ENCODE measurements at regions not wholly inside any gene's neighbourhood (a gene's known extent, or its start where the extent isn't known, plus 50 kb on each side); places are given as distances from the start of the nearest gene placed in this dataset.

GRCh38 chrX:118199997-118200396 lies 83.4 kb upstream of the KLHL13 start:
- Mint-ChIP-seq H3K27ac (no peak overlapping the region), H3K4me1 (no peaks in the 10 kb centered on the region), H3K36me3 (no peaks in the 10 kb centered on the region), H3K9me3 (no peaks in the 10 kb centered on the region), H3K27me3 (no peaks in the 10 kb centered on the region), H3K4me3 (no peak overlapping the region)
- intact Hi-C loops (cut with micrococcal nuclease) = no loop called here
- ChIA-PET POLR2A (ENCODE audit: partially characterized antibody) (no interaction called here), CTCF (ENCODE audit: partially characterized antibody) (no interaction called here)
- no peaks in the 10 kb centered on the region for H3K36me3 ChIP-seq (ENCODE audit: insufficient read depth, low read length)
- H3K4me3 ChIP-seq (ENCODE audit: low read length in 2 of 2) = no peak overlapping the region
- no peak for DNase-seq
- H3K27ac ChIP-seq (ENCODE audit: low read depth, low read length) = no peak overlapping the region
- H3K27me3 ChIP-seq (ENCODE audit: insufficient read depth, low read length) = no peaks in the 10 kb centered on the region
- no peaks in the 10 kb centered on the region for H3K4me1 ChIP-seq (ENCODE audit: insufficient read depth, low read length)
- no peaks in the 10 kb centered on the region for H3K9me3 ChIP-seq (ENCODE audit: control insufficient read depth in 1 of 2, low read length in 2 of 2)

GRCh38 chrX:118205421-118206395 lies 89.1 kb upstream of the KLHL13 start:
- Mint-ChIP-seq H3K4me1 (no peaks in the 10 kb centered on the region), H3K9me3 (no peaks in the 10 kb centered on the region), H3K36me3 (no peaks in the 10 kb centered on the region), H3K4me3 (no peak overlapping the region), H3K27ac (no peak overlapping the region), H3K27me3 (peaks cover under 1 to 3% of the 10 kb centered on the region in 2 donors)
- no peaks in the 10 kb centered on the region for H3K36me3 ChIP-seq (ENCODE audit: insufficient read depth, low read length)
- intact Hi-C loops (cut with micrococcal nuclease) = no loop called here
- H3K27ac ChIP-seq (ENCODE audit: low read depth, low read length) = no peak overlapping the region
- ChIA-PET POLR2A (ENCODE audit: partially characterized antibody) (no interaction called here), CTCF (ENCODE audit: partially characterized antibody) (no interaction called here)
- H3K4me3 ChIP-seq (ENCODE audit: low read length in 2 of 2) = no peak overlapping the region
- H3K27me3 ChIP-seq (ENCODE audit: insufficient read depth, low read length) = no peaks in the 10 kb centered on the region
- no peaks in the 10 kb centered on the region for H3K4me1 ChIP-seq (ENCODE audit: insufficient read depth, low read length)
- DNase-seq = no peak
- H3K9me3 ChIP-seq (ENCODE audit: control insufficient read depth in 1 of 2, low read length in 2 of 2) = no peaks in the 10 kb centered on the region

DNA sequence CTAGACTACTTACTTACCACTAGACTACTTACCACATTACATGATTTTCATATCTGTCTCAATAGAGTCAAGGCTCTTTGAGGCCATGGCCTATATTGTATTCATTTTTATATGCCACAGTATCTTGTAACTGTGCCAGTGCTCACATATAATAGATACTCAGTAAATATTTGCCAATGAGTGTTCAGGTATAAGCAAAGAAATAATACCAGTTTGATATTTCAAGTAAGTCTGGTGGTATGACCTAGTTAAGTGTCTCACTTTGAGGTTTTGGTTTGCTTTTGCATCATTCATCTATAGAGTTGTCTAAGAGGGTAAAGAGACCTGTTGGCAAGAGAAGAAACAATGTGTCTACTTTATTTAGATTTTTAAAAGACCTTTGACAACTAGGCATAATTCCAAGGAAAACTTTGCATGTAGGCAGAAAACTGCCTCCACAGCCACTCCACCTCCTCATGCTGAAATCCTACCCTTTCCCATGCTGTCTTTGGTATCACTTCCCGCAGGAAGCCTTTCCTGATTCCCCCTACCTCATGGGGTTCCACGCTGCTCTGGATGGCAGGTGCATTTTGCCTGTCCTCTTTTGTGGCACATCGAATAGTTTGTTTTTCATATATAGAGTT lies 91.3 kb upstream of the KLHL13 start:
- no peaks in the 10 kb centered on the region for H3K36me3 Mint-ChIP-seq
- Histone ChIP-seq H3K36me3 (ENCODE audit: insufficient read depth, low read length) (no peaks in the 10 kb centered on the region), H3K27ac (ENCODE audit: low read depth, low read length) (no peak overlapping the region), H3K27me3 (ENCODE audit: insufficient read depth, low read length) (no peaks in the 10 kb centered on the region), H3K9me3 (ENCODE audit: control insufficient read depth in 1 of 2, low read length in 2 of 2) (no peaks in the 10 kb centered on the region), H3K4me1 (ENCODE audit: insufficient read depth, low read length) (no peaks in the 10 kb centered on the region), H3K4me3 (ENCODE audit: low read length in 2 of 2) (no peak overlapping the region)
- no peaks in the 10 kb centered on the region for H3K9me3 Mint-ChIP-seq
- POLR2A ChIA-PET (ENCODE audit: partially characterized antibody) = no interaction called here
- no peak overlapping the region for H3K4me3 Mint-ChIP-seq
- H3K27me3 Mint-ChIP-seq = peaks cover 3% of the 10 kb centered on the region in 2 donors
- DNase-seq = no peak
- CTCF ChIA-PET (ENCODE audit: partially characterized antibody) = no interaction called here
- H3K4me1 Mint-ChIP-seq = no peaks in the 10 kb centered on the region
- intact Hi-C loops (cut with micrococcal nuclease) = no loop called here
- no peak overlapping the region for H3K27ac Mint-ChIP-seq

DNA sequence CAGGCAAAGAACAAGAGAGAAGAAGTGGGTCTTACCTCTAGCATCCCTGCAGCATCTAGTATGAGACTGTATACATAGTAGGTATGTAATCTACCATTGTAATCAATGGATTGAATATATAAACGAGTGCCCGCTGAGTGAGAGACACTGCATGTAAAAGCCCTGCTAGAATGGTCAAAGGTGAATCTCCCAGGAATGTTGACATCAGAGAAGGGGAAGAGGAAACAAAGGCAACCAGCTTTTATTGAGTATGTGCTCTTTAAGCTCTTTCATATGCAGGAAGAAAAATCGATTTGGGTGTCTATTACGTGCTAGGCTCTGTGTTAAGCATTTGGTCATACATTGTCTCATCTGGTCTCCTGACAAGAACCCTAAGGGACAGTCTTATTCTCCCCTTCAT lies 91.9 kb upstream of the KLHL13 start:
- Mint-ChIP-seq H3K27me3 (peaks cover 3% of the 10 kb centered on the region in 2 donors), H3K27ac (no peak overlapping the region), H3K4me3 (no peak overlapping the region), H3K9me3 (no peaks in the 10 kb centered on the region), H3K36me3 (no peaks in the 10 kb centered on the region), H3K4me1 (no peaks in the 10 kb centered on the region)
- Histone ChIP-seq H3K9me3 (ENCODE audit: control insufficient read depth in 1 of 2, low read length in 2 of 2) (no peaks in the 10 kb centered on the region), H3K4me1 (ENCODE audit: insufficient read depth, low read length) (no peaks in the 10 kb centered on the region), H3K27me3 (ENCODE audit: insufficient read depth, low read length) (no peaks in the 10 kb centered on the region), H3K4me3 (ENCODE audit: low read length in 2 of 2) (no peak overlapping the region), H3K36me3 (ENCODE audit: insufficient read depth, low read length) (no peaks in the 10 kb centered on the region), H3K27ac (ENCODE audit: low read depth, low read length) (no peak overlapping the region)
- CTCF ChIA-PET (ENCODE audit: partially characterized antibody) = no interaction called here
- intact Hi-C loops (cut with micrococcal nuclease) = no loop called here
- DNase-seq = no peak
- POLR2A ChIA-PET (ENCODE audit: partially characterized antibody) = no interaction called here

DNA sequence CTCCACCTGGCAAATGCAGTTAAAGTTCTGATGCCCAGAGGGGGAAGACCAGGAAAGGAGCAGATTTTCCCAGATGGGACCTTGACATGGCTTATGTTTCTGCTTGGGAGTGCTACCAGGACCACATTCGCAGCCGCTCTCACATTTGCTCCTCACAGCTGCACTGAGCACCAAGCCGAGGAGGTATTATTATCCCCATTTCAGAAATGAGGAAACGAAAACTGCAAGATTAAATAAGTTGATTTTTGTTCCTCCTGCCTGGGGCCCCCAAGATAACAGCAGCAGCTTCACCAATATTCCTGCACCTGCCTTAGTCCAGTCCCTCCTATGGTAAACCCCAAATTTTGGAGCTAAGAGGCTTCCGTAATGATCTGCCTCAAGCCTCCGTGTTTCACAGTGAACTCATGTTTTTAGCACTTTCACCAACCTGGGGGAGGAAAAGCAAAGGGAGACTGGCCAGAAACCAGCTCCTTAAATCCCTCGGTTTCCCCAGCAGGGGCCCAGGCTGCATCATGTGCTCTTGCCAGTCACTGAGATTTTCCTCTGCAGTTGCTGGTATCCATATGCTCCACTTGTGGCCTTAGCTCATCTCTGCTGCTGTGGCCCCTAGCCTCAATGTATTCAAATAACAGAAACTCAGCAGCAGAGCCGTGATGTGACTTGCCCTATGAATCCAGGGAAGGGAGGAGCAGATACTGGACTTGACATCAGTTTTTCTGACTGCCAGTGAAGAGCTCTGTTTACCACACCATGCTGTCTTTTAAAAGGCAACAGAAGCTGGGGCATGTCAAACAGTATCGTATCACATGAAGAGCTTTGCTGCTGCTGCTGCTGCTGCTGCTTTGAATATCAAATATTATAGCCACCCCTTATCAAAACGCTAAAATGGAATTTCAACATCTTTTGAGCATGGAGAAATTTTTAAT lies 95.5 kb upstream of the KLHL13 start:
- Histone ChIP-seq H3K4me3 (ENCODE audit: low read length in 2 of 2) (no peak overlapping the region), H3K9me3 (ENCODE audit: control insufficient read depth in 1 of 2, low read length in 2 of 2) (no peaks in the 10 kb centered on the region), H3K36me3 (ENCODE audit: insufficient read depth, low read length) (no peaks in the 10 kb centered on the region), H3K27ac (ENCODE audit: low read depth, low read length) (no peak overlapping the region), H3K4me1 (ENCODE audit: insufficient read depth, low read length) (no peaks in the 10 kb centered on the region), H3K27me3 (ENCODE audit: insufficient read depth, low read length) (no peaks in the 10 kb centered on the region)
- H3K36me3 Mint-ChIP-seq = no peaks in the 10 kb centered on the region
- intact Hi-C loops (cut with micrococcal nuclease) = no loop called here
- no peak for DNase-seq
- no peaks in the 10 kb centered on the region for H3K4me1 Mint-ChIP-seq
- no peaks in the 10 kb centered on the region for H3K9me3 Mint-ChIP-seq
- H3K27ac Mint-ChIP-seq = no peak overlapping the region
- H3K27me3 Mint-ChIP-seq = peaks cover 3% of the 10 kb centered on the region in 2 donors
- ChIA-PET POLR2A (ENCODE audit: partially characterized antibody) (no interaction called here), CTCF (ENCODE audit: partially characterized antibody) (no interaction called here)
- H3K4me3 Mint-ChIP-seq = no peak overlapping the region

GRCh38 chrX:118212817-118213183 lies 96.2 kb upstream of the KLHL13 start:
- peaks cover 3% of the 10 kb centered on the region in 2 donors for H3K27me3 Mint-ChIP-seq
- Histone ChIP-seq H3K27ac (ENCODE audit: low read depth, low read length) (no peak overlapping the region), H3K9me3 (ENCODE audit: control insufficient read depth in 1 of 2, low read length in 2 of 2) (no peaks in the 10 kb centered on the region), H3K4me3 (ENCODE audit: low read length in 2 of 2) (no peak overlapping the region), H3K36me3 (ENCODE audit: insufficient read depth, low read length) (no peaks in the 10 kb centered on the region), H3K27me3 (ENCODE audit: insufficient read depth, low read length) (no peaks in the 10 kb centered on the region), H3K4me1 (ENCODE audit: insufficient read depth, low read length) (no peaks in the 10 kb centered on the region)
- intact Hi-C loops (cut with micrococcal nuclease) = no loop called here
- no peak overlapping the region for H3K27ac Mint-ChIP-seq
- H3K4me1 Mint-ChIP-seq = no peaks in the 10 kb centered on the region
- ChIA-PET CTCF (ENCODE audit: partially characterized antibody) (no interaction called here), POLR2A (ENCODE audit: partially characterized antibody) (no interaction called here)
- H3K9me3 Mint-ChIP-seq = no peaks in the 10 kb centered on the region
- no peaks in the 10 kb centered on the region for H3K36me3 Mint-ChIP-seq
- DNase-seq = no peak
- H3K4me3 Mint-ChIP-seq = no peak overlapping the region

GRCh38 chrX:118215346-118215745 lies 98.7 kb upstream of the KLHL13 start:
- no peaks in the 10 kb centered on the region for H3K36me3 ChIP-seq (ENCODE audit: insufficient read depth, low read length)
- Mint-ChIP-seq H3K27ac (no peak overlapping the region), H3K27me3 (peaks cover 0 to 5% of the 10 kb centered on the region in 2 donors), H3K4me3 (no peak overlapping the region), H3K4me1 (no peaks in the 10 kb centered on the region), H3K9me3 (no peaks in the 10 kb centered on the region), H3K36me3 (no peaks in the 10 kb centered on the region)
- DNase-seq = no peak
- H3K9me3 ChIP-seq (ENCODE audit: control insufficient read depth in 1 of 2, low read length in 2 of 2) = no peaks in the 10 kb centered on the region
- ChIA-PET CTCF (ENCODE audit: partially characterized antibody) (no interaction called here), POLR2A (ENCODE audit: partially characterized antibody) (no interaction called here)
- H3K4me1 ChIP-seq (ENCODE audit: insufficient read depth, low read length) = no peaks in the 10 kb centered on the region
- no peak overlapping the region for H3K27ac ChIP-seq (ENCODE audit: low read depth, low read length)
- intact Hi-C loops (cut with micrococcal nuclease) = no loop called here
- no peaks in the 10 kb centered on the region for H3K27me3 ChIP-seq (ENCODE audit: insufficient read depth, low read length)
- no peak overlapping the region for H3K4me3 ChIP-seq (ENCODE audit: low read length in 2 of 2)
